ENCODE measurements at regions not wholly inside any gene's neighbourhood (a gene's known extent, or its start where the extent isn't known, plus 50 kb on each side); places are given as distances from the start of the nearest gene placed in this dataset.

GRCh38 chr5:19001054-19001453, 986.9 kb downstream of the CDH18 start:
- ATAC-seq (replicated peaks) (no peak), DNase-seq (no peak)
- Mint-ChIP-seq H3K4me1 (ENCODE audit: low read depth in 2 of 2) (no peaks in the 10 kb centered on the region), H3K4me3 (no peak overlapping the region), H3K27me3 (no peaks in the 10 kb centered on the region), H3K36me3 (ENCODE audit: insufficient read depth) (no peaks in the 10 kb centered on the region), H3K9me3 (peaks cover 8 to 13% of the 10 kb centered on the region in 2 donors), H3K27ac (no peak overlapping the region)

DNA sequence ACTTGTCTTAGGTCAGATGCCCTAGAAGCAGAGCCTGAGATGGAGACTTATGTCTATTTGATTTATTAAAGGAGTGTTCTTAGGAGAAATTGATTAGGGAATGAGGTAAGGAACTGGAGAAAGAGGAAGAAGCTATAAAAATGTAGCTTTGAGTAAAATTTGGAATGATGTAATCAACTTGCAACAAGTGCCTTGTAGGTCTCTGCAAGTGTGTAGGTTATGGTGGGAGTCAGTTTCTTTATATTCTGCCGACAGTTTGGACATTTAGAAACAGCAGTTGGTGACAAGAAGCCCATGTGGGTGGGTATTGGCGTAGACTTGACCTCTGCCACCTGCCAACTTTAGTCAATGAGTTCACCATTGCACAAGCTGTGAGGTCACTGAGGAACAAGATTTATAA, 986.5 kb downstream of the CDH18 start:
- no peaks in the 10 kb centered on the region for H3K36me3 Mint-ChIP-seq (ENCODE audit: insufficient read depth)
- ATAC-seq (replicated peaks), result no peak
- no peak overlapping the region for H3K4me3 Mint-ChIP-seq
- no peak overlapping the region for H3K27ac Mint-ChIP-seq
- H3K4me1 Mint-ChIP-seq (ENCODE audit: low read depth in 2 of 2), result no peaks in the 10 kb centered on the region
- DNase-seq, result no peak
- peaks cover 8 to 13% of the 10 kb centered on the region in 2 donors for H3K9me3 Mint-ChIP-seq
- H3K27me3 Mint-ChIP-seq, result no peaks in the 10 kb centered on the region

DNA sequence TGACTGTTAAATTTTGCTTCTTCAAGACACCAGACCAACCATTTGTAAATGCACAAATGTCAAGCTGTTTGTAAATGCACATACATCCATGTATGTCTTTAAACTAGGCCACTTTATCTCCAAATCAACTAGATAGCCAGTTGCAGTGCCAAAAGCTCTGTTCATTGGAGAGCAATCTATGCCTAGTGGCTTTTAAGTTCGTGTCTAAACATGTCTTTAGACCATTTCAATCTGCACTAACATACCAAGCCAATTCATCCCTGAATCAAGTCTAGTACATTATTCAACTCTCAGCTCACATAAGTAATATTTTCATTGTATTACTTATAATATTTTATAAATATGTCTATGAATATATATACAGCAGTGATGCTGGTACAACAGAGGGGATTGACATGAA, 985.9 kb downstream of the CDH18 start:
- peaks cover 8 to 13% of the 10 kb centered on the region in 2 donors for H3K9me3 Mint-ChIP-seq
- no peaks in the 10 kb centered on the region for H3K27me3 Mint-ChIP-seq
- no peak overlapping the region for H3K27ac Mint-ChIP-seq
- no peak for ATAC-seq (replicated peaks)
- no peak for DNase-seq
- H3K4me1 Mint-ChIP-seq (ENCODE audit: low read depth in 2 of 2), result no peaks in the 10 kb centered on the region
- H3K4me3 Mint-ChIP-seq, result no peak overlapping the region
- H3K36me3 Mint-ChIP-seq (ENCODE audit: insufficient read depth), result no peaks in the 10 kb centered on the region

DNA sequence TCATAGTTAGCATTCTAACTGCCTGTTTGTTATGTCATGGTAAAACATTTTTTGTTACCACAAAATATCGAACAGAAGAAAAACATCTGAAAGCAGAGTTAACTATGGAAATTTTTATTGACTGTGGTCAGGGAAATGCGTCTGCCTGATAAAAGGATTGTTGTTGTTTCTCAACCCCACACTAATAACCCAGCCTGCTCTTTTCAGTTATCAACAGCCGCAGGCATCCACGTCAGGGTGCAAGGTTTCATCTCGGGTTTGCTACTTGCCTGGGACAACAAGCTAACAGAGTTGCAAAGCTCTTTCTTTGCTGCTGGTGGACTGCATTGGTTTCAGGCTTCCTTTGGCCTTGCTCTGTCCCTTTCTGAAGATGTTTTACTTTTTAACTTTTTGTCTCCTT, 969.2 kb downstream of the CDH18 start:
- Mint-ChIP-seq H3K27ac (no peak overlapping the region), H3K4me1 (ENCODE audit: low read depth in 2 of 2) (no peaks in the 10 kb centered on the region), H3K4me3 (no peak overlapping the region), H3K36me3 (ENCODE audit: insufficient read depth) (no peaks in the 10 kb centered on the region), H3K27me3 (no peaks in the 10 kb centered on the region), H3K9me3 (no peaks in the 10 kb centered on the region)
- no peak for ATAC-seq (replicated peaks)
- DNase-seq, result no peak

GRCh38 chr5:19031491-19031890, 956.5 kb downstream of the CDH18 start:
- DNase-seq (no peak), ATAC-seq (replicated peaks) (no peak)
- H3K27ac Mint-ChIP-seq, result no peak overlapping the region
- H3K4me1 Mint-ChIP-seq (ENCODE audit: low read depth in 2 of 2), result no peaks in the 10 kb centered on the region
- H3K36me3 Mint-ChIP-seq (ENCODE audit: insufficient read depth), result no peaks in the 10 kb centered on the region
- H3K9me3 Mint-ChIP-seq, result peaks cover 10 to 20% of the 10 kb centered on the region in 2 donors
- no peak overlapping the region for H3K4me3 Mint-ChIP-seq
- no peaks in the 10 kb centered on the region for H3K27me3 Mint-ChIP-seq

DNA sequence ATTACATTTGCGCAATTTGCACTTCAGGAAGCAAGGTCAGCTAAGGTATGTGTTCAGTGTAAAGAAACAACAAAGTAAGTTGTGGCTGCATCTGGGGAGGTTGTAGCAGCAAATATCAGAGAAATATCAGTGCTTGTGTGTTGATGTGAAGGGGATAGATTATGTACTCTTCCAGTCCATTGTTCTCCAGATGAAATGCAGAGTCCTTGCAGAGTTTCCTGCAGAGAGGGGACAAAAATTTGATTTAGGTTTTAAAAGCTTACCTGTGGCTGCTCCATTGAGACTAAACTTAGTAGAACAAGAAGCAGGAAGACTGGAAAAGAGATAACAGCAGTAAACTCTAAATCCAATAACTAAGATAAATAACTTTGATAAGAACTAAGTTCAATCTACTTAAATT, 952.2 kb downstream of the CDH18 start:
- Mint-ChIP-seq H3K36me3 (ENCODE audit: insufficient read depth) (no peaks in the 10 kb centered on the region), H3K9me3 (peaks cover 10 to 11% of the 10 kb centered on the region in 2 donors), H3K4me1 (ENCODE audit: low read depth in 2 of 2) (no peaks in the 10 kb centered on the region), H3K4me3 (no peak overlapping the region), H3K27me3 (no peaks in the 10 kb centered on the region), H3K27ac (no peak overlapping the region)
- no peak for DNase-seq
- ATAC-seq (replicated peaks), result no peak

- Mint-ChIP-seq H3K27me3 (no peaks in the 10 kb centered on the region), H3K4me1 (ENCODE audit: low read depth in 2 of 2) (no peaks in the 10 kb centered on the region), H3K4me3 (no peak overlapping the region), H3K27ac (no peak overlapping the region), H3K36me3 (ENCODE audit: insufficient read depth) (no peaks in the 10 kb centered on the region), H3K9me3 (peaks cover 0 to 4% of the 10 kb centered on the region in 2 donors)
- no peak for ATAC-seq (replicated peaks)
- no peak for DNase-seq
Observed at GRCh38 chr5:19042106-19042505, 945.9 kb downstream of the CDH18 start.

GRCh38 chr5:19044311-19044710, 943.7 kb downstream of the CDH18 start:
- Mint-ChIP-seq H3K27ac (no peak overlapping the region), H3K4me3 (no peak overlapping the region), H3K36me3 (ENCODE audit: insufficient read depth) (no peaks in the 10 kb centered on the region), H3K4me1 (ENCODE audit: low read depth in 2 of 2) (no peaks in the 10 kb centered on the region), H3K27me3 (no peaks in the 10 kb centered on the region), H3K9me3 (peaks cover 0 to 4% of the 10 kb centered on the region in 2 donors)
- no peak for DNase-seq
- no peak for ATAC-seq (replicated peaks)

GRCh38 chr5:19044931-19045695, 942.9 kb downstream of the CDH18 start:
- Mint-ChIP-seq H3K4me3 (no peak overlapping the region), H3K36me3 (ENCODE audit: insufficient read depth) (no peaks in the 10 kb centered on the region), H3K27ac (no peak overlapping the region), H3K27me3 (no peaks in the 10 kb centered on the region), H3K9me3 (peaks cover 0 to 4% of the 10 kb centered on the region in 2 donors), H3K4me1 (ENCODE audit: low read depth in 2 of 2) (no peaks in the 10 kb centered on the region)
- DNase-seq (no peak), ATAC-seq (replicated peaks) (no peak)

GRCh38 chr5:19047277-19047676, 940.7 kb downstream of the CDH18 start:
- DNase-seq, result no peak
- no peaks in the 10 kb centered on the region for H3K36me3 Mint-ChIP-seq (ENCODE audit: insufficient read depth)
- no peak overlapping the region for H3K4me3 Mint-ChIP-seq
- H3K9me3 Mint-ChIP-seq, result peaks cover 0 to 4% of the 10 kb centered on the region in 2 donors
- no peak overlapping the region for H3K27ac Mint-ChIP-seq
- H3K4me1 Mint-ChIP-seq (ENCODE audit: low read depth in 2 of 2), result no peaks in the 10 kb centered on the region
- H3K27me3 Mint-ChIP-seq, result no peaks in the 10 kb centered on the region
- no peak for ATAC-seq (replicated peaks)

DNA sequence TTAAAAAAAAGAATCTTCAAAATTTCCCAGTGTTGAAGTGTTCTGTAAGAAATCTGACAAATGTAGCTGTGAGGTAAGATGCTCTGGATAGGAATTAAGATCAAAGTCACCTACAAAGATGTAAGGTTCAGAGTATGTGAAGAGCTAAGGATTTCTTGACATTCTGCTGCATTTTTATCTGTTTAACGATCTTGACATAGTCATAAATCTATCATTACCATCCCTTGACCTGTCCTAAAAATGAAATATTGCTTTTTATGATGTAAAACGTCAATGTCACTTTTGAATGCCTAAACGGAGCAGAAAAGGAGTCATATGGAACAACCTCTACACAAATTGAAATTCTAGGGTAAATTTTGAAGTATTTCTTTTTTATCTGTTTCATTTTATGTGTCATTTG, 939.3 kb downstream of the CDH18 start:
- no peak for ATAC-seq (replicated peaks)
- Mint-ChIP-seq H3K4me3 (no peak overlapping the region), H3K27ac (no peak overlapping the region), H3K27me3 (no peaks in the 10 kb centered on the region), H3K9me3 (peaks cover 0 to 4% of the 10 kb centered on the region in 2 donors), H3K4me1 (ENCODE audit: low read depth in 2 of 2) (no peaks in the 10 kb centered on the region), H3K36me3 (ENCODE audit: insufficient read depth) (no peaks in the 10 kb centered on the region)
- no peak for DNase-seq

- Mint-ChIP-seq H3K9me3 (peaks cover 6 to 16% of the 10 kb centered on the region in 2 donors), H3K27ac (no peak overlapping the region), H3K4me3 (no peak overlapping the region), H3K36me3 (ENCODE audit: insufficient read depth) (peaks cover 1% of the 10 kb centered on the region), H3K4me1 (ENCODE audit: low read depth in 2 of 2) (no peaks in the 10 kb centered on the region), H3K27me3 (no peaks in the 10 kb centered on the region)
- ATAC-seq (replicated peaks) (no peak), DNase-seq (no peak)
Observed at GRCh38 chr5:19058216-19058615, 929.8 kb downstream of the CDH18 start.

DNA sequence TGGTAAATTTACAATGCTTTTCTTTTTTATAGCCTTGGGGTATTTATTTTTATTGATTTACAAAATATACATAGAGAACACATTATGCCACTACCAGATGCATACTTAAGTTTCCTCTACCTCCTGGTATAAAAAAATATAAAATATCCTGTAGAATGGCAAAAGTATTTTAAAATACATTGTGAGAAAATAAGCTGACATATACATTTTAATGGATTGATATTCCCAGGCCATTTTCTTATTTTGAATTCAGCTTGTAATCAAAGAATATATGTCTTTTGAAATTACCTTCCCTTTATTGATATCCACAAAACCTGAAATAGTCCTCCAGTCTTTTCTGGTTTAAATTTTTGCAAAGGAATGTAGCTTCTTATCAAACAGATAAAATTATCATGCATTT, 923.9 kb downstream of the CDH18 start:
- no peaks in the 10 kb centered on the region for H3K27me3 Mint-ChIP-seq
- ATAC-seq (replicated peaks) (no peak), DNase-seq (no peak)
- H3K36me3 Mint-ChIP-seq (ENCODE audit: insufficient read depth), result peaks cover 3% of the 10 kb centered on the region
- H3K4me1 Mint-ChIP-seq (ENCODE audit: low read depth in 2 of 2), result no peaks in the 10 kb centered on the region
- peaks cover 3 to 8% of the 10 kb centered on the region in 2 donors for H3K9me3 Mint-ChIP-seq
- no peak overlapping the region for H3K27ac Mint-ChIP-seq
- no peak overlapping the region for H3K4me3 Mint-ChIP-seq

DNA sequence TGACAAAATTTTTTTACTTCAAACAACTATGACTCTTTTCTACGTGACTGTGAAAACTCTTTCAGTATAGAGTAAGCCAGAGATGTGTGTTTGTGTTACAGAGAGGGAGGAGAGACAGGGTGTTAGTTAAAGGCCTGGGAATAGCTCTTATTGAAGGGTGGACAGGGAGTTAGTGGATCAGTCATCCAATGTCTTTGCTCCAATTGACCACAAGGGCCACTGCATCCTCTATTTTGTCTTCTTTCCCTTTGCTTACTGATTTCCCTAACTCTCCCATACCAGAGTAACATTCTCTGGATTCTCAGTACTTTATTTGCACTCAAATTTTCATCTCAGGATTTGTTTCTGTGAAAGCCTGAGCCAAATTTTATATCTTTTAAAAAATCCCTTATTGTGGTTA, 920.3 kb downstream of the CDH18 start:
- DNase-seq (no peak), ATAC-seq (replicated peaks) (no peak)
- H3K9me3 Mint-ChIP-seq, result peaks cover 0 to 8% of the 10 kb centered on the region in 2 donors
- H3K36me3 Mint-ChIP-seq (ENCODE audit: insufficient read depth), result peaks cover 3% of the 10 kb centered on the region
- no peak overlapping the region for H3K4me3 Mint-ChIP-seq
- no peak overlapping the region for H3K27ac Mint-ChIP-seq
- no peaks in the 10 kb centered on the region for H3K27me3 Mint-ChIP-seq
- H3K4me1 Mint-ChIP-seq (ENCODE audit: low read depth in 2 of 2), result no peaks in the 10 kb centered on the region

All from effector memory CD8-positive, alpha-beta T cell (primary cell).